CD4-positive, alpha-beta T cell treated with Interleukin-6 for 4 hours (primary cell): ENCODE measurements at regions not wholly inside any gene's neighbourhood (a gene's known extent, or its start where the extent isn't known, plus 50 kb on each side); places are given as distances from the start of the nearest gene placed in this dataset.
"Not testable (repeated sequence)": the region's sequence is repeated elsewhere in the genome, so short reads cannot be mapped to it uniquely, and the experiment has no call there.

Experiments used
- DNase-seq: peaks from one replicate; pipeline ENCODE4 v3.0.0-alpha.2; 2020; ENCODE audit warnings: mixed read lengths

DNA sequence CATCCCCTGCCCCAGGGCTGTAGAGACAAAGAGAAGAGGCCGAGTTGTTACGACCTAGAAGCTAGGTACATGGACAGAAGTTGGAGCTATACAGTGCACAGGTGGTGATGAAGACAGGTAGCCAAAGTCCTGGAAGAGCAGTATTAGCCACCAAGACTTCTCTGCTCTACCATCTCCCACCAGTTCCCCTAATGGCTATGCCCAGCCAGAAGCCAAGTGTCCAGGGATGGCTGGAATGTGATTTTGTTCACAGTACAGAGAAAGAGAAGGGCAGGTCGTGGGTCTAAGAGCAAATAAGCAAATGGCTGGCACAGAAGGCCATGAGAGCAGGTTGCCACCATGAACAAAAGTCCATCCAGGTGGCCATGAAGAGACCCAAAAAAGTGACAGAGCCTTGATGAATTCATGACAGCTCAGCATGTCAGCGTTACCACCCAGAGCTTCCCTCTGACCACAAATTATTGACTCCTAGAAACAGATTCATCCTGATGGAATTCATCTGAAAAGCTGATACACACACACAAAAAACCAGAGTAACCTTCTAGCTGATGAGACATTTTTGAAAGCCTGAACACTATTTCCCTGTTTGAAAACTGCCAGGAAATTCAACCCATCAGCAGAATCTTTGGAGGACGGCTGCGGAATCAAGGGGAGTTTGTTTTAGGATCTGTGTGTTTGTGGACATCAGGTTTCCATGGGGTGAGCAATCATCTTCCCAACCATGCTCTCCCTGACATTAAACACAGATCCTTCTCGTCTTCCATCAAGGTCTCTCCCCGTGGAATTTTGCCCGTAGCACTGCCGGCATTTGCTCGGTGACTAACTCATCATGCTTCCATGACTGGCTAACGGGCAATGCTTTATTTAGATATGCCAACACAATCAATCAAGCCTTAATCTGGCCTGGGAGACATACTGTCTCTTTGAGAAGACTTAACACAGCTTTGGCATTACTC, 906.7 kb upstream of the AUTS2 start:
- DNase-seq, result no peak

DNA sequence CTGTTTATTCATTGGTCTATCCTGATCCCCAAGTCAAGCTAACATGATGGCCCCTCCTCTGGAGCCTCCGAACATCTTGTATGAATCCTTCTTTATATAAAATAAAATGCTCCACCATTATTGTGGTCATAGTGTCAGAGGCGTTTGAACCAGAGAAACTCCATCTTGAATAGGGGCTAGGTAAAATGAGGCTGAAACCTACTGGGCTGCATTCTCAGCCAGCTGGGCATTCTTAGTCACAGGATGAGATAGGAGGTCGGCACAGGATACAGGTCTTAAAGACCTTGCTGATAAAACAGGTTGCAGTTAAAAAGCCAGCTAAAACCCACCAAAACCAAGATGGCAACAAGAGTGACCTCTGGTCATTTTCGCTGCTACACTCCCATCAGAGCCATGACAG, 905.8 kb upstream of the AUTS2 start:
- DNase-seq, result no peak

DNA sequence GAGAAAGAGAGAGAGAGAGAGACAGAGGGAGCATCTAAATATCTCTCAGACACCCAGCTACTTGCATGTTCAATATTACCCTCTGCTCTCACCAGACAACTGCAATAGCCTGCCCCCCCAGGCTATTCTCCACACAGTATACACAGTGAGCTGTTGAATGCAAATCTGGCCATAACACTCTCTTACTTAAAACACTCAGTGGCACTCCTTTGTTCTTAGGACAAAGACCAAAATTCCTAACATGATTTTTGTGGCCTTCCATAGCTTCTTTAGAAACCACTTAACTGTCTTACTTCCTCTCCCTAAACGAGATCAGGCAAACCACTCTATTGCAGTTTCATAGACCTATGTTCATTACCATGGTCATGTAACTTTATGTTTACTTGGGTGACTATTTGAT, 903.6 kb upstream of the AUTS2 start:
- no peak for DNase-seq

GRCh38 chr7:68697796-68698280, 900.4 kb upstream of the AUTS2 start:
- DNase-seq, result no peak

- no peak for DNase-seq
Measured at GRCh38 chr7:68699090-68699711, 899.1 kb upstream of the AUTS2 start.

DNA sequence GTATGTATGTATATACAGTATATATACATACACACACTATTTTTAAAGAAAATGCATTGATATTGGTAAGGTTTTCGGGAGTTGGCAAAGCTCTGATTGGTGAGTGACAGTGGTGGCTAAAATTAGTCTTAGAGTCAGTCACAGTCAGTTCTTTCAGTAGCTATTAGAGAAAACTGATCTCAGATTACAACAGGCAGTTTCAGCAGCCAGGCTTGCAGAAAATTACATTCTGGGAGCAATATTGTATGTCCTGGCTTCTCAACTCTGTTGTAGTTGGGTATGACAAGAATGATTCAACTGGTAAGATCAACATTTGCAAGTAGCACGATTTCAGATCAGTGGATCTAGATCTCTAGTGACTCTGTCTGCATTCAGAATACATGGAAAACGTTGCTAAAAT, 897.9 kb upstream of the AUTS2 start:
- no peak for DNase-seq

GRCh38 chr7:68706291-68706690, 892.0 kb upstream of the AUTS2 start:
- DNase-seq, result no peak

DNA sequence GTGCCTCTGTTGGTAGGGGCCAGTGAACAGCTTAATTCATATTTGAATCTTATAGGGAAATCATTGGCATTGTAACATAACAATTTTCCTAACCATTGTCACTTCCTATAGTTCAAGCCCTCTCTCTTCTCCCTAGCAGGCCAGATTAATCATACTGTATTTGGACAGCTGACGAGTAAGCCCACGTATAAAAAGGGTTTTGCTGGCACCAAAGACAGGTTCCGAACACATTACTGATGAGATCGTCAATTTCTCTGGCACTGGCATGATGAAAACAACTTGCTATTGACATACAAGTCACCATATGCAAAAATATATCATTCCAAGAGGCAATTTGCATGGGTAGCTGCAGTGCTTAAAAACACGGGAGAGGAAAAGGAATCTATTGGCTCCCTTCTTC, 891.1 kb upstream of the AUTS2 start:
- DNase-seq, result no peak

- DNase-seq, result no peak
Measured at GRCh38 chr7:68707958-68708357, 890.3 kb upstream of the AUTS2 start.

DNA sequence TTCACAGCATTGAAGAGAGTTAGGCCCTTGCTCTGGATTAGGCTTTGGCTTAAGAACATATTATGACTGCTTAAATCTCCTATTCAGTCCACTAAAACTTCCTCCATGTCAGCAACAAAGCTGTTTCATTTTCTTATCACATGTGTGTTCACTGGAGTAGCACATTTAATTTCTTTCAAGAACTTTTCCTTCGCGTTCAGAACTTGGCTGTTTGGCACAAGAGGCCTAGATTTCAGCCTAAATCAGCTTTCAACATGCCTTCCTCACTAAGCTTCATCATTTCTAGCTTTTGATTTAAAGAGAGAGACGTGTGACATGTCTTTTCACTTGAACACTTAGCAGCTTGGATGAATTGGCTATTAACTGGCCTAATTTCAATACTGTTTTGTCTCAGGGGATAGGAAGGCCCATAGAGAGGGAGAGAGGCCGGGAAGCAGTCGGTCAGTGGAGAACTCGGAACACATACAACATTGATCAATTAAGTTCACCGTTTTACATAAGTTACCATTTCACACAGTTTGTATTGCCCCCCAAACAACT, 885.2 kb upstream of the AUTS2 start:
- no peak for DNase-seq

- DNase-seq, result not testable (repeated sequence)
Measured at GRCh38 chr7:68714135-68714534, 884.1 kb upstream of the AUTS2 start.

DNA sequence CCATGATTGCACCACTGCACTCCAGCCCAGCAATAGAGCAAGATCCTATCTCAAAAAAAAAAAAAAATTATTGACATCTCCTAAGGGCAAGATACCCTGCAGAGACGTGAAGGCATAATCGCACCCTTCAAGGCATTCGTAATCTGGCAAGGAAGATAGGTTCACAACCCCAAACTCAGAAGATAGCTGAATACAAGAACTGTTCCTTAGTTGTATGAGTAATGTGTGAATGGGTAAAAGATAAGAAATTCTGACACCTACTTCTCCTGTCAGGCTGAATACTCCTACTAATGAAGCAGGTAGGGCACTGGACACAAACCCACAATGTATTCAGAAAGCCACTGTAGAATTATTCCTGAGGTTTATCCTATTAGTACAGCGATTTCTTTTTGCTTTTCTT, 882.4 kb upstream of the AUTS2 start:
- DNase-seq, result no peak

DNA sequence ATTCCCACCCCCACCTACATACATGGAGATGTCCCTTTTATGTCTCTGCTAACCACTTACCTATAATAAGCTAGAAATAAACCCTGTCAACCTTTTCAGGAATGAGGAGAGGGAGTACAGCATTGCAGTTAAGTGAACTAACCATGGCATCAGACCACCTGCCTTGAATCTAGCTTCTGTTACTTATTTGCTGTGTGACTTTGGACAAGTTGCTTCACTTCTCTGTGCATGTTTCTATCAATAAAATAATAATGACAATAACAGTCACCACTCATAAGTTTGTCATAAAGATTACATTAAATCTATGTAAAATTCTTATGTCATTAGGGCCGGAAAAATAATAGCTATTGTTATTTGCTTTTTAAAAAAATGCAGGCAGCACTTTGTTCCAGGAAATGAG, 881.1 kb upstream of the AUTS2 start:
- DNase-seq, result no peak

- no peak for DNase-seq
Measured at GRCh38 chr7:68718097-68718551, 880.2 kb upstream of the AUTS2 start.

DNA sequence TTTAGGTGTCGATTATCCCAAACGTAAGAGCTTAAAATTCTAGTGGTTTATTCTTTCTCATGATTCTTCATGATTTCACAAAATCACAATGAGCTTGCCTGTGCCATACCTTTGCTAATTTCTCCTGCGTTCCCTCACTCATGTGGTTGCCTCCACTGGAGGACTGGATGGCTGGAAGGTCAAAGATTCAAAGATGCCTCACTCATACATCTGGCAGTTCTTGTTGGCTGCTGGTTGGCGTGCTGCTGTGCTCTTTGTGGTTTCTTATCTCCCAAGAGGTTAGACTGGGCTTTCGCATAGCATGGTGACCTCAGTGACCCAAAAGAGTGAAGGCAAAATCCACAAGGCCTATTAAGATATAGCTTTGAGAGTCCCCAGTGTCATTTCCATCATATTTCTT, 877.6 kb upstream of the AUTS2 start:
- no peak for DNase-seq

GRCh38 chr7:68722044-68722443, 876.2 kb upstream of the AUTS2 start:
- no peak for DNase-seq

DNA sequence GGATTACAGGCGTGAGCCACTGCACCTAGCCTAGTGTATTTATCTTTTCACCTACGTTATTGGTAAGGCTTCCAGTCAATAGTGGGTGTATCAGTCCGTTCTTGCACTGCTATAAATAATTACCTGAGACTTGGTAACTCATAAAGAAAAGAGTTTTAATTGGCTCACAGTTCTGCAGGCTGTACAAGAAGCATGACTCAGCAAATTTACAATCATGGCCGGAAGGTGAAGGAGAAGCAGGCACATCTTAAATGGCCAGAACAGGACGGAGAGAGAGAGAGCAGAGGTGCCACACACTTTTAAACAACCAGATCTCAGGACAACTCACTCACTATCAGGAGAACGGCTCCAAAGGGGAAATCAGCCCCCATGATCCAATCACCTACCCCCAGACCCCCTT, 873.3 kb upstream of the AUTS2 start:
- no peak for DNase-seq

DNA sequence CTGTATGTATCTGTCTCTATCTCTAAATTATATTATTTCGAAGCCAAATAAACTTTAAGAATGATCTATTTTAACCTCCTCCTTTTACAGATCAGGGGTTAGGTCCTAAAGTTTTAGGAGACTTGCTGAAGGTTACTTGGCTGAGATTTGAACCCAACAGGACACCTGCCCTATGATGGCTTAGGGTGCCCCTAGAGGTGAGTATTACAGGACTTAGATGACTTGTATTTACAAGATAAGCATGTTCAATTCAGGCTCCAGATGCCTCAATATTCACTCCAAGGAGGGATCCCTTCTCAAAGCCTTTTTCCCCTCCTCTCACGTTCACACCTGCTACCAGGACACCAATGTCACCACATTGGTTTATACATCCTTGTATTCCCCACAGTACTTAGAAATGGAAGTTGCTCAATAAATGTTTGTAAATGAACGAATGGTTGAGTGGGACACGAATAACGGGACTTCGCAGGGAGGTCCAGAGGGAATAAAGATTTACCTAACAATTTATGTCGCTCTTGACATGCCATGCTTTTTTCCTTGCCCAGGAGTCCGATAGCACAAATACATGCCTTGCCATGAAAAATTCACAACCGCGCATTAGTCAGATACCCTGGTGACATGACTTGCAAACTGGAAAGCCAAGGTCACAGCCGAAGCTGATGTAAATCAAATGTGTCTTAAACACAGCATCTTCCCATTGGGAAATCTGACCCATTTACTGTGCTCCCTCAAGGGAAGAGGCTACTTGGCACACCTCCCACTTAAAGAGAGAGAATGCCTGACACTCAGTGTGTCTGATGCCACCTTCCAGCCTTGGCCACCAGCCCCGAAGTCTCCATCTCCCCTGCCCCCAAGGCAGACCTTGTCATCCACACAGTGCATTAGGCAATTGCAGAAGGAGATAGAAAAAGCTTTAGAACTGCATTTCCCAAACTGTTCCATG, 872.2 kb upstream of the AUTS2 start:
- DNase-seq, result no peak

DNA sequence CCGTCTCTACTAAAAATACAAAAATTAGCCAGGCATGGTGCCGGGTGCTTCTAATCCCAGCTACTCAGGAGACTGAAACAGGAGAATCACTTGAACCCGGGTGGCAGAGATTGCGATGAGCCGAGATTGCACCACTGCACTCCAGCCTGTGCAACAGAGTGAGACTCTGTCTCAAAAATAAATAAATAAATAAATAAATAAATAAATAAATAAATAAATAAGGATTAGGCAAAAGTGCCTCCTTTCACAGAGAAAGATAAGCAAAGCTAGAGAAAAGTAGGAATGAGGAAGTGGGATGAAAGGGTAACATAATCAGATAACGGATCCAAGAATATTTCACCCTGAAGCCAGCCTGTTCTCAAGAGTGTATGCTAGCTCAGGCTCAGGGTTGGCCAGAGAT, 869.6 kb upstream of the AUTS2 start:
- not testable (repeated sequence) for DNase-seq

DNA sequence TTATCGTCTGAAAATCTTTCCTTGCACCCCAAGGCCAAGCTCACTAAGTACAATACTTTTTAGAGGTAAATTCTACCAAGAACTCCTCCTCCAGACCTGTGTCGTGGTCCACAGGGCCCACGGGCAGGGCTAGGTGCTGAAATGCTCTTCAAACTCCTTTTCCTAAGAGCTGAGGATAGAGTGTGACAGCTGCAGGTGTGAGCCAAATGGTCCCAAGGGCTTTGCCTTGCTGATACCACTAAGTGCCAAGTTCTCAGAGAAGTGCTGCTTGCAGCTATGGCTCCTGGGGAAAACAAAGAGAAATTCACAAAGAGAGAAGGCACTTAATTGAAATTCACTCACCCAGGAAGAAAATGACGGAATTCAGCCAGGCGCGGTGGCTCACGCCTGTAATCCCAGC, 868.9 kb upstream of the AUTS2 start:
- DNase-seq, result no peak

DNA sequence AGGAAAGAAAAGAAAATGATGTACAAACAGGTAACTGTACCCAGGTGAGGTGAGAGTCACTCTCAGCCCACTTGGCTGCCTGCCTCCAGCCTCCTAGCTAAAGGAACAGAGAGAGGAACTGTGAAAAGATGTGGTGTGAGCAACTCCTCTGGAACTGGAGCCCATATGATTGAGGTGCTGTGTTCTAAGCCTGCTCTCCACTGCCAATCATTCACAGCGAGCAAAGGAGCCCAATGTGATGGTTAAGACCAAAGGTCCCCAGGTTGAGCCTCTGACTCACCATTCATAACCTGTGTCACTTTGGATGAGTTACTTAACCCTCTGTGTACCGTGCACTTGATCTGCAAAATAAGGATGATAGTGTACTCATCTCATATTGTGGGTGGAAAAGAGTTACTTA, 868.1 kb upstream of the AUTS2 start:
- DNase-seq, result no peak

- no peak for DNase-seq
Measured at GRCh38 chr7:68730964-68731363, 867.3 kb upstream of the AUTS2 start.
